ENCODE measurements at regions not wholly inside any gene's neighbourhood (a gene's known extent, or its start where the extent isn't known, plus 50 kb on each side); places are given as distances from the start of the nearest gene placed in this dataset.
"Not testable (repeated sequence)": the region's sequence is repeated elsewhere in the genome, so short reads cannot be mapped to it uniquely, and the experiment has no call there.

- H3K27ac ChIP-seq (ENCODE audit: insufficient read depth, low read depth, low read length, poor library complexity, severe bottlenecking): no peak overlapping the region
- H3K9me3 ChIP-seq (ENCODE audit: control insufficient read depth, low read length): no peaks in the 10 kb centered on the region
- WGBS, 2 experiments: 91 to 95% methylated on average over 11 of the region's 11 CpGs
- H3K36me3 ChIP-seq (ENCODE audit: control insufficient read depth, insufficient read depth, low read length): no peaks in the 10 kb centered on the region
- no peaks in the 10 kb centered on the region for H3K4me1 ChIP-seq (ENCODE audit: control insufficient read depth, insufficient read depth, low read length)
- no peak overlapping the region for H3K4me3 ChIP-seq (ENCODE audit: insufficient read depth, low read depth, low read length)
- H3K27me3 ChIP-seq (ENCODE audit: control insufficient read depth, insufficient read depth, low read length, poor library complexity, severe bottlenecking): no peaks in the 10 kb centered on the region
These were observed 832.8 kb downstream of the NCAM2 start for GRCh38 chr21:21831036-21831435.

- Histone ChIP-seq H3K4me3 (ENCODE audit: insufficient read depth, low read depth, low read length) (no peak overlapping the region), H3K27me3 (ENCODE audit: control insufficient read depth, insufficient read depth, low read length, poor library complexity, severe bottlenecking) (no peaks in the 10 kb centered on the region), H3K4me1 (ENCODE audit: control insufficient read depth, insufficient read depth, low read length) (no peaks in the 10 kb centered on the region), H3K27ac (ENCODE audit: insufficient read depth, low read depth, low read length, poor library complexity, severe bottlenecking) (no peak overlapping the region), H3K9me3 (ENCODE audit: control insufficient read depth, low read length) (no peaks in the 10 kb centered on the region), H3K36me3 (ENCODE audit: control insufficient read depth, insufficient read depth, low read length) (no peaks in the 10 kb centered on the region)
- WGBS, 2 experiments: 88 to 92% methylated on average over 1 of the region's 1 CpG
These were observed 847.7 kb downstream of the NCAM2 start for GRCh38 chr21:21845901-21846300.

GRCh38 chr21:21851205-21851604 is 853.0 kb downstream of the NCAM2 start:
- no peaks in the 10 kb centered on the region for H3K27me3 ChIP-seq (ENCODE audit: control insufficient read depth, insufficient read depth, low read length, poor library complexity, severe bottlenecking)

GRCh38 chr21:21851657-21852056 is 853.4 kb downstream of the NCAM2 start:
- no peaks in the 10 kb centered on the region for H3K36me3 ChIP-seq (ENCODE audit: control insufficient read depth, insufficient read depth, low read length)
- no peaks in the 10 kb centered on the region for H3K4me1 ChIP-seq (ENCODE audit: control insufficient read depth, insufficient read depth, low read length)
- no peak overlapping the region for H3K27ac ChIP-seq (ENCODE audit: insufficient read depth, low read depth, low read length, poor library complexity, severe bottlenecking)
- 84 to 86% methylated on average over 2 to 3 of the region's 3 CpGs for WGBS, 2 experiments
- no peaks in the 10 kb centered on the region for H3K9me3 ChIP-seq (ENCODE audit: control insufficient read depth, low read length)
- H3K27me3 ChIP-seq (ENCODE audit: control insufficient read depth, insufficient read depth, low read length, poor library complexity, severe bottlenecking): no peaks in the 10 kb centered on the region
- H3K4me3 ChIP-seq (ENCODE audit: insufficient read depth, low read depth, low read length): no peak overlapping the region

More at GRCh38 chr21:21851205-21851604, 853.0 kb downstream of the NCAM2 start:
- no peaks in the 10 kb centered on the region for H3K4me1 ChIP-seq (ENCODE audit: control insufficient read depth, insufficient read depth, low read length)
- no peak overlapping the region for H3K27ac ChIP-seq (ENCODE audit: insufficient read depth, low read depth, low read length, poor library complexity, severe bottlenecking)
- no peaks in the 10 kb centered on the region for H3K9me3 ChIP-seq (ENCODE audit: control insufficient read depth, low read length)
- H3K4me3 ChIP-seq (ENCODE audit: insufficient read depth, low read depth, low read length): no peak overlapping the region
- H3K36me3 ChIP-seq (ENCODE audit: control insufficient read depth, insufficient read depth, low read length): no peaks in the 10 kb centered on the region

- WGBS, 2 experiments: 94% methylated on average over 3 of the region's 3 CpGs
- no peak overlapping the region for H3K27ac ChIP-seq (ENCODE audit: insufficient read depth, low read depth, low read length, poor library complexity, severe bottlenecking)
- no peaks in the 10 kb centered on the region for H3K36me3 ChIP-seq (ENCODE audit: control insufficient read depth, insufficient read depth, low read length)
- H3K4me1 ChIP-seq (ENCODE audit: control insufficient read depth, insufficient read depth, low read length): no peaks in the 10 kb centered on the region
- H3K27me3 ChIP-seq (ENCODE audit: control insufficient read depth, insufficient read depth, low read length, poor library complexity, severe bottlenecking): no peaks in the 10 kb centered on the region
- H3K9me3 ChIP-seq (ENCODE audit: control insufficient read depth, low read length): no peaks in the 10 kb centered on the region
- no peak overlapping the region for H3K4me3 ChIP-seq (ENCODE audit: insufficient read depth, low read depth, low read length)
These were observed 860.5 kb downstream of the NCAM2 start for GRCh38 chr21:21858502-21859334.

- WGBS, 2 experiments: 91 to 94% methylated on average over 1 of the region's 2 CpGs
- no peaks in the 10 kb centered on the region for H3K27me3 ChIP-seq (ENCODE audit: control insufficient read depth, insufficient read depth, low read length, poor library complexity, severe bottlenecking)
- no peak overlapping the region for H3K4me3 ChIP-seq (ENCODE audit: insufficient read depth, low read depth, low read length)
- no peaks in the 10 kb centered on the region for H3K9me3 ChIP-seq (ENCODE audit: control insufficient read depth, low read length)
- H3K27ac ChIP-seq (ENCODE audit: insufficient read depth, low read depth, low read length, poor library complexity, severe bottlenecking): no peak overlapping the region
- no peaks in the 10 kb centered on the region for H3K36me3 ChIP-seq (ENCODE audit: control insufficient read depth, insufficient read depth, low read length)
- no peaks in the 10 kb centered on the region for H3K4me1 ChIP-seq (ENCODE audit: control insufficient read depth, insufficient read depth, low read length)
These were observed 862.7 kb downstream of the NCAM2 start for GRCh38 chr21:21860888-21861287.

GRCh38 chr21:21864321-21864840 is 866.2 kb downstream of the NCAM2 start:
- Histone ChIP-seq H3K4me3 (ENCODE audit: insufficient read depth, low read depth, low read length) (no peak overlapping the region), H3K4me1 (ENCODE audit: control insufficient read depth, insufficient read depth, low read length) (no peaks in the 10 kb centered on the region), H3K36me3 (ENCODE audit: control insufficient read depth, insufficient read depth, low read length) (no peaks in the 10 kb centered on the region), H3K9me3 (ENCODE audit: control insufficient read depth, low read length) (no peaks in the 10 kb centered on the region), H3K27me3 (ENCODE audit: control insufficient read depth, insufficient read depth, low read length, poor library complexity, severe bottlenecking) (no peaks in the 10 kb centered on the region), H3K27ac (ENCODE audit: insufficient read depth, low read depth, low read length, poor library complexity, severe bottlenecking) (no peak overlapping the region)
- WGBS, 2 experiments: 89 to 98% methylated on average over 4 of the region's 4 CpGs

- WGBS, 2 experiments: 95 to 100% methylated on average over 1 of the region's 2 CpGs
- H3K27me3 ChIP-seq (ENCODE audit: control insufficient read depth, insufficient read depth, low read length, poor library complexity, severe bottlenecking): no peaks in the 10 kb centered on the region
- H3K9me3 ChIP-seq (ENCODE audit: control insufficient read depth, low read length): no peaks in the 10 kb centered on the region
- no peak overlapping the region for H3K27ac ChIP-seq (ENCODE audit: insufficient read depth, low read depth, low read length, poor library complexity, severe bottlenecking)
- H3K4me3 ChIP-seq (ENCODE audit: insufficient read depth, low read depth, low read length): no peak overlapping the region
- H3K4me1 ChIP-seq (ENCODE audit: control insufficient read depth, insufficient read depth, low read length): no peaks in the 10 kb centered on the region
- H3K36me3 ChIP-seq (ENCODE audit: control insufficient read depth, insufficient read depth, low read length): no peaks in the 10 kb centered on the region
These were observed 899.2 kb downstream of the NCAM2 start for GRCh38 chr21:21897275-21897883.

- no peaks in the 10 kb centered on the region for H3K9me3 ChIP-seq (ENCODE audit: control insufficient read depth, low read length)
- no peak overlapping the region for H3K4me3 ChIP-seq (ENCODE audit: insufficient read depth, low read depth, low read length)
- no peaks in the 10 kb centered on the region for H3K27me3 ChIP-seq (ENCODE audit: control insufficient read depth, insufficient read depth, low read length, poor library complexity, severe bottlenecking)
- WGBS, 2 experiments: 93 to 100% methylated on average over 1 of the region's 1 CpG
- no peak overlapping the region for H3K27ac ChIP-seq (ENCODE audit: insufficient read depth, low read depth, low read length, poor library complexity, severe bottlenecking)
- H3K36me3 ChIP-seq (ENCODE audit: control insufficient read depth, insufficient read depth, low read length): no peaks in the 10 kb centered on the region
- H3K4me1 ChIP-seq (ENCODE audit: control insufficient read depth, insufficient read depth, low read length): no peaks in the 10 kb centered on the region
These were observed 900.6 kb downstream of the NCAM2 start for GRCh38 chr21:21898801-21899200.

GRCh38 chr21:21902416-21902815 is 904.2 kb downstream of the NCAM2 start:
- H3K9me3 ChIP-seq (ENCODE audit: control insufficient read depth, low read length); H3K4me3 ChIP-seq (ENCODE audit: insufficient read depth, low read depth, low read length); H3K36me3 ChIP-seq (ENCODE audit: control insufficient read depth, insufficient read depth, low read length); H3K27me3 ChIP-seq (ENCODE audit: control insufficient read depth, insufficient read depth, low read length, poor library complexity, severe bottlenecking); H3K27ac ChIP-seq (ENCODE audit: insufficient read depth, low read depth, low read length, poor library complexity, severe bottlenecking); H3K4me1 ChIP-seq (ENCODE audit: control insufficient read depth, insufficient read depth, low read length): not testable (repeated sequence)
- 91 to 93% methylated on average over 28 of the region's 28 CpGs for WGBS, 2 experiments

All from ectodermal cell (in vitro differentiated cells).